ENCODE measurements at regions not wholly inside any gene's neighbourhood (a gene's known extent, or its start where the extent isn't known, plus 50 kb on each side); places are given as distances from the start of the nearest gene placed in this dataset.

GRCh38 chr4:27168783-27169182, 308.1 kb downstream of the STIM2 start:
- ATAC-seq (no peak), DNase-seq (no peak)
- H3K4me3 Mint-ChIP-seq, result no peak overlapping the region
- ChIA-PET POLR2A (no interaction called here), CTCF (no interaction called here)
- H3K27me3 Mint-ChIP-seq (ENCODE audit: low read depth), result no peaks in the 10 kb centered on the region
- no peak overlapping the region for H3K27ac Mint-ChIP-seq
- H3K9me3 Mint-ChIP-seq (ENCODE audit: insufficient read depth), result no peaks in the 10 kb centered on the region
- H3K4me1 Mint-ChIP-seq (ENCODE audit: low read depth), result no peaks in the 10 kb centered on the region
- H3K36me3 Mint-ChIP-seq (ENCODE audit: low read depth), result no peaks in the 10 kb centered on the region

GRCh38 chr4:27173280-27173679, 312.6 kb downstream of the STIM2 start:
- POLR2A ChIA-PET, result no interaction called here
- Mint-ChIP-seq H3K4me3 (no peak overlapping the region), H3K27me3 (ENCODE audit: low read depth) (no peaks in the 10 kb centered on the region), H3K9me3 (ENCODE audit: insufficient read depth) (no peaks in the 10 kb centered on the region), H3K36me3 (ENCODE audit: low read depth) (no peaks in the 10 kb centered on the region), H3K27ac (no peak overlapping the region), H3K4me1 (ENCODE audit: low read depth) (no peaks in the 10 kb centered on the region)
- CTCF ChIA-PET, result no interaction called here
- DNase-seq (no peak), ATAC-seq (no peak)

- POLR2A ChIA-PET, result no interaction called here
- no peaks in the 10 kb centered on the region for H3K9me3 Mint-ChIP-seq (ENCODE audit: insufficient read depth)
- no peaks in the 10 kb centered on the region for H3K4me1 Mint-ChIP-seq (ENCODE audit: low read depth)
- no peaks in the 10 kb centered on the region for H3K36me3 Mint-ChIP-seq (ENCODE audit: low read depth)
- DNase-seq (no peak), ATAC-seq (no peak)
- no peaks in the 10 kb centered on the region for H3K27me3 Mint-ChIP-seq (ENCODE audit: low read depth)
- no peak overlapping the region for H3K4me3 Mint-ChIP-seq
- CTCF ChIA-PET, result no interaction called here
- H3K27ac Mint-ChIP-seq, result no peak overlapping the region
Observed at GRCh38 chr4:27176400-27176799, 315.8 kb downstream of the STIM2 start.

GRCh38 chr4:27176881-27177280, 316.2 kb downstream of the STIM2 start:
- ATAC-seq (no peak), DNase-seq (no peak)
- Mint-ChIP-seq H3K4me1 (ENCODE audit: low read depth) (no peaks in the 10 kb centered on the region), H3K4me3 (no peak overlapping the region), H3K27me3 (ENCODE audit: low read depth) (no peaks in the 10 kb centered on the region), H3K9me3 (ENCODE audit: insufficient read depth) (no peaks in the 10 kb centered on the region), H3K36me3 (ENCODE audit: low read depth) (no peaks in the 10 kb centered on the region), H3K27ac (no peak overlapping the region)
- CTCF ChIA-PET, result no interaction called here
- POLR2A ChIA-PET, result no interaction called here

GRCh38 chr4:27178061-27178460, 317.4 kb downstream of the STIM2 start:
- ChIA-PET CTCF (interaction anchor here (0.7 kb wide), 1 partner anchor 130 kb away, joined by 3 read pairs; no protein-coding TSS in a partner anchor), POLR2A (no interaction called here)
- Mint-ChIP-seq H3K27ac (no peak overlapping the region), H3K9me3 (ENCODE audit: insufficient read depth) (no peaks in the 10 kb centered on the region), H3K4me3 (no peak overlapping the region), H3K27me3 (ENCODE audit: low read depth) (no peaks in the 10 kb centered on the region), H3K36me3 (ENCODE audit: low read depth) (no peaks in the 10 kb centered on the region), H3K4me1 (ENCODE audit: low read depth) (no peaks in the 10 kb centered on the region)
- no peak for ATAC-seq
- DNase-seq, result no peak

DNA sequence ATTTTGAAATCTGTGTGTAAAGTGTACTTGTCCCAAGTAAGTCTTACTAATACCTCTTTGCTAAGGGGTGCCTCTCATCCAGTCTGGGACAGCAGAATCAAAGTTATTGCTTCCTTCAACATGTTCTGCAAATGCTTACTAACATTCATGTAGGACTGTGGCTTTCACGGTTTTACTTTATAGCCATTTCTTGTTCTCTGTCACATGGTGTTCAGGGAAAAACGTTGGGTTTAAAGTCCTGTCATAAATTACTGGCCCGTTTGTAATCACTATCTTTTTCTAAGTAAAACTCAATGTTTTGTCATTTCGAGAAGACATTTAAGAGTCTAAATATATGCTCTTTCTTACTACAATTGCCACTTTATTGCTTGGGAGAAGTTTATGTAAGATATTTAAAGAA, 321.1 kb downstream of the STIM2 start:
- CTCF ChIA-PET, result no interaction called here
- POLR2A ChIA-PET, result no interaction called here
- Mint-ChIP-seq H3K9me3 (ENCODE audit: insufficient read depth) (no peaks in the 10 kb centered on the region), H3K36me3 (ENCODE audit: low read depth) (no peaks in the 10 kb centered on the region), H3K4me3 (no peak overlapping the region), H3K27me3 (ENCODE audit: low read depth) (no peaks in the 10 kb centered on the region), H3K4me1 (ENCODE audit: low read depth) (no peaks in the 10 kb centered on the region), H3K27ac (no peak overlapping the region)
- ATAC-seq (no peak), DNase-seq (no peak)

DNA sequence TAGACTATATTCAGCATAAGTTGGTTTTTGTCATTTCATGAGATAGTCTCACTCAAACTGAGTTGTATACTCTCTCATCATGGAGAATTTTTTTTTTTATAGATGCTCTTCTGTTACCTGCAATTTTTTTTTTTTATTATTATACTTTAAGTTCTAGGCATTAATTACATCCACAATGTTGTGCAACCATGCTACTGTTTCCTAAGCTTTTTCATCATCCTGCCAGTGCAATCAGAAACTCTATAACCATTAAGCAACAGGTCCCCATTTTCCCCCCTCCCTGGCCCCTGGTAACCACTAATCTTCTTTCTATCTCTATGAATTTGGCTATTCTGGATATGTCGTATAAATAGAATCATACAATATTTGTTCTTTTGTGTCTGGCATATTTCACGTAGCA, 321.6 kb downstream of the STIM2 start:
- ChIA-PET CTCF (no interaction called here), POLR2A (no interaction called here)
- H3K27me3 Mint-ChIP-seq (ENCODE audit: low read depth), result no peaks in the 10 kb centered on the region
- H3K4me1 Mint-ChIP-seq (ENCODE audit: low read depth), result no peaks in the 10 kb centered on the region
- H3K9me3 Mint-ChIP-seq (ENCODE audit: insufficient read depth), result no peaks in the 10 kb centered on the region
- no peak overlapping the region for H3K4me3 Mint-ChIP-seq
- DNase-seq (no peak), ATAC-seq (no peak)
- H3K27ac Mint-ChIP-seq, result no peak overlapping the region
- H3K36me3 Mint-ChIP-seq (ENCODE audit: low read depth), result no peaks in the 10 kb centered on the region

- H3K36me3 Mint-ChIP-seq (ENCODE audit: low read depth), result no peaks in the 10 kb centered on the region
- POLR2A ChIA-PET, result no interaction called here
- CTCF ChIA-PET, result no interaction called here
- H3K27ac Mint-ChIP-seq, result no peak overlapping the region
- H3K4me1 Mint-ChIP-seq (ENCODE audit: low read depth), result no peaks in the 10 kb centered on the region
- H3K4me3 Mint-ChIP-seq, result no peak overlapping the region
- H3K27me3 Mint-ChIP-seq (ENCODE audit: low read depth), result no peaks in the 10 kb centered on the region
- ATAC-seq, result no peak
- H3K9me3 Mint-ChIP-seq (ENCODE audit: insufficient read depth), result no peaks in the 10 kb centered on the region
- no peak for DNase-seq
Observed at GRCh38 chr4:27184508-27185155, 324.0 kb downstream of the STIM2 start.

DNA sequence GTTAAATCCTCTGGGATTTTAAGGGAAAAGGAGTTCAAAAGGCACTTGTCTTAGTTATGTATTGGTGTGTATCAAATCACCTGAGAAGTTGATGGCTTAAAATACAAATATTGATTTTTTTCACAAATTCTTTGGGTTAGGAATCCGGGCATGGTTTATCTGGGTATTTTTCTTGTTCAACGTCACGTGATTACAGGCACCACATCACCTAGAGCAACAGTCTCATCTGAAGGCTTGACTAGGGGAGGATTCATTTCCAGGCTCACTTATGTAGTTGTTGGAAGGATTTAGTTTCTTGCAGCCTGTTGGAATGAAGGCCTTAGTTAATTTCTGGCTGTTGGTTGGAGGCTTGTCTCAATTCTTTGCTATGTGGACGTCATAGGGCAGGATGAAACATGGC, 326.1 kb downstream of the STIM2 start:
- CTCF ChIA-PET, result no interaction called here
- Mint-ChIP-seq H3K4me3 (no peak overlapping the region), H3K27me3 (ENCODE audit: low read depth) (no peaks in the 10 kb centered on the region), H3K4me1 (ENCODE audit: low read depth) (no peaks in the 10 kb centered on the region), H3K36me3 (ENCODE audit: low read depth) (no peaks in the 10 kb centered on the region), H3K27ac (no peak overlapping the region), H3K9me3 (ENCODE audit: insufficient read depth) (no peaks in the 10 kb centered on the region)
- ATAC-seq (no peak), DNase-seq (no peak)
- POLR2A ChIA-PET, result no interaction called here

DNA sequence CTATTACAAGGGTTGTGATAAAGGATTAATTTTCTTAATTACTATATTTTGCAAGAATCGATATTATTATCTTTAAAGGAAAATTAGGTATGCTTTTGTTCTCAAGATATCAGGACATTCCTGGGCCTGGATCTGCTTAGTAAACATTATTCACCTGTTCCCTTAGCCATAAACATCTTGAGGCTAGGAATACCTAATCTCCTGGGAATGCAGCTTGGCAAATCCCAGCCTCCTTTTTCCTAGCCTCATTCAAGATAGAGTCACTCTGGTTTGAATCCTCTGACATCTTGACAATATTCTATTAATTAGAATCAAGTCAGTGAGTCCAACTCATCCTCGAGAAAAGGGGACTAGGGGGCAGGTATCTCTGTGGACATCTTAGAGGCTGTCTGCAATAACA, 327.1 kb downstream of the STIM2 start:
- H3K4me3 Mint-ChIP-seq, result no peak overlapping the region
- no peak overlapping the region for H3K27ac Mint-ChIP-seq
- H3K27me3 Mint-ChIP-seq (ENCODE audit: low read depth), result no peaks in the 10 kb centered on the region
- no peak for DNase-seq
- no peaks in the 10 kb centered on the region for H3K4me1 Mint-ChIP-seq (ENCODE audit: low read depth)
- no peaks in the 10 kb centered on the region for H3K36me3 Mint-ChIP-seq (ENCODE audit: low read depth)
- no peaks in the 10 kb centered on the region for H3K9me3 Mint-ChIP-seq (ENCODE audit: insufficient read depth)
- POLR2A ChIA-PET, result no interaction called here
- CTCF ChIA-PET, result no interaction called here
- no peak for ATAC-seq

DNA sequence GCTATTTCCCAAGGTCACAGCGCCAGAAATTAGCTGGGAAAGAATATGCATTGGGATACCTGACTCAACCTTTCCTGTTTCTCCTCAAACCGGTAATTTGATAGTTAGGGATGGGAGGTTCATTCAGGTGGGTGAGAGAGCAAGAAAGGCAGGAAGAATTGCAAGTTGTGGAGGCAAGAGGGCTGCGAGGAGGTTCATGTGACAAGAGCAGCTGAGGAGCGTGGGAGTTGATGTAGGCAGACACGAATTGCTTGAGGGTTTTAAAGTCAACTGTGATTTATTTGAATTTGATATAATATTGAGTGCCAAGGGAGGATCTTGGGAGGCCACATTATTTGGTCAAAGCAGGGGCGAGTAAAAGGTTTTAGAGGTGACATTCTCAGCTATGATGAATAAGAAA, 329.0 kb downstream of the STIM2 start:
- H3K36me3 Mint-ChIP-seq (ENCODE audit: low read depth), result no peaks in the 10 kb centered on the region
- ChIA-PET POLR2A (no interaction called here), CTCF (no interaction called here)
- H3K27me3 Mint-ChIP-seq (ENCODE audit: low read depth), result no peaks in the 10 kb centered on the region
- no peak overlapping the region for H3K4me3 Mint-ChIP-seq
- H3K4me1 Mint-ChIP-seq (ENCODE audit: low read depth), result no peaks in the 10 kb centered on the region
- no peaks in the 10 kb centered on the region for H3K9me3 Mint-ChIP-seq (ENCODE audit: insufficient read depth)
- ATAC-seq (no peak), DNase-seq (no peak)
- H3K27ac Mint-ChIP-seq, result no peak overlapping the region

- H3K27me3 Mint-ChIP-seq (ENCODE audit: low read depth), result no peaks in the 10 kb centered on the region
- DNase-seq, result no peak
- H3K4me3 Mint-ChIP-seq, result no peak overlapping the region
- no peaks in the 10 kb centered on the region for H3K36me3 Mint-ChIP-seq (ENCODE audit: low read depth)
- ChIA-PET CTCF (no interaction called here), POLR2A (no interaction called here)
- no peak overlapping the region for H3K27ac Mint-ChIP-seq
- H3K4me1 Mint-ChIP-seq (ENCODE audit: low read depth), result no peaks in the 10 kb centered on the region
- ATAC-seq, result no peak
- H3K9me3 Mint-ChIP-seq (ENCODE audit: insufficient read depth), result no peaks in the 10 kb centered on the region
Observed at GRCh38 chr4:27191592-27191991, 331.0 kb downstream of the STIM2 start.

DNA sequence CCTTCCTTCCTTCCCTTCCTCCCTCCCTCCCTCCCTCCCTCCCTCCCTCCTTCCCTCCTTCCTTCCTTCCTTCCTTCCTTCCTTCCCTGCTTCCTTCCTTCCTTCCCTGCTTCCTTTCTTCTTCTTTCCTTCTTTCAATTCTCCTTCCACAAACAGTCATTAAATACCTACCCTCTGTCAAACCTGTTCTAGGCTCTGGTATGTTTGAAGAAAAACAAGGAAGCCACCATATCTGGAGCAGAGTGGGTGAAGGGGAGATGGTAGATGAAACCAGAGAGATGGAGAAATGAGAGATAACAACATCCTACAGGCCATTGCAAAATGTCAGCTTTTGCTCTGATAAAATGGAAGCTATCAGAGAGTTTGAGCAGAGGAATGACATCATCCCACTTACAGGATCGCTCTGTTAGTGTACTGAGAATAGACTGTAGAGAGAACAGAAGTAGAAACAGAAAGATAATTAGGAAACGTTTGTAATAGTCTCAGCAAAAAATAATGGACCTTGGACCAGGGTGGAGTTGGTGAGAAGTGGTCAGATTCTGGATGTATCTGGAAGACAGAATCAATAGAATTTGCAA, 334.0 kb downstream of the STIM2 start:
- no peaks in the 10 kb centered on the region for H3K4me1 Mint-ChIP-seq (ENCODE audit: low read depth)
- no peaks in the 10 kb centered on the region for H3K36me3 Mint-ChIP-seq (ENCODE audit: low read depth)
- POLR2A ChIA-PET, result no interaction called here
- H3K27ac Mint-ChIP-seq, result no peak overlapping the region
- DNase-seq (no peak), ATAC-seq (no peak)
- CTCF ChIA-PET, result no interaction called here
- no peaks in the 10 kb centered on the region for H3K27me3 Mint-ChIP-seq (ENCODE audit: low read depth)
- no peak overlapping the region for H3K4me3 Mint-ChIP-seq
- H3K9me3 Mint-ChIP-seq (ENCODE audit: insufficient read depth), result no peaks in the 10 kb centered on the region

All from activated CD8-positive, alpha-beta T cell treated with anti-CD3 and anti-CD28 coated beads, Interleukin-2, amount 10 ng/mL, durations not matched to agents 7 days and 5 days (primary cell).